ENCODE measurements at regions not wholly inside any gene's neighbourhood (a gene's known extent, or its start where the extent isn't known, plus 50 kb on each side); places are given as distances from the start of the nearest gene placed in this dataset.

DNA sequence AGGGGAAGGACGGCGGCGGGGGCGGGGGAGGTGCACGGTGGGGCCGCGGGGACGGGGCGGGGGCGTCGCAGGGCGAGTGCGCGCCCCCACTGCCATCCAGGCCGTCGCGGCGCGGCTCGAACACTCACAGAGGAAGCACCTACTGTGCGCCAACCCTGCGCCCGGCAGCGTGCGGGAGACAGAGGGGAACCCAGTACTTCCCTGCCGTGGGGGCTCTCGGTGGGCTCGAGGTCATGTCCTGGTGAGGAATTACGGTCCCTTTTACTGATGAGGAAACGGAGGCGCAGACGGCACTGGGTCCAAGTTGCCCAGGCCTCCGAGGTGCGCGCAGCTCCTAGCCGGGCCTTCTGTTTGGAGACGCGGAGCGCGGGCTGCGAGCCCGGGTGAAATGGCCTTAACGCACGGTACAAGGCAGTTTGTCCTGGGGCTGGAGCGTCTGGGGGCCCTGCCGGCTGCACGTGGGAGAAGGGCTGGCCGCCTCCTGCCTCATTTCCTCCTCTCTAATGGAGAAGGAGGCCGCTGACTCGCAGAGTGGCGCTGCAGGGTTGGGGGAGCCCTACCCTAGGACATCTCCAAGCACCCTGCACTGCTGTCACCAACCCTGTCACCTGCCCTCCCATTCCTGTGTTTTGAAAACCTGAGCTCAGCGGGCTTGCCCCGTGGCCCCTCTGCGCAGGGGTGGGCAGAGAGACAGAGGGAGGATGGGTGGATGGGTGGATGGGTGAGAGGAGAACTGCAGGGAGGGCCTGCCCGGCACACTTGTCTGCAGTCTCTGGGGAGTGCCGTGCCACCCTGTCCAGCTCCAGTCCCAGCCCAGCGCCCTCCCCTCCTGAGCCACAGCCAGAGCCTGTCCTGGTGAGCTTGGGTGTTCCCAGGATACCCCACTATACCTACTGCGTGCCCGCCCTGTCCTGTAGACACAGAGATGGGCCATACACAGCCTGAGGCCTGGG lies 106.0 kb downstream of the ADRA2C start:
- TF ChIP-seq, protein P1, sequence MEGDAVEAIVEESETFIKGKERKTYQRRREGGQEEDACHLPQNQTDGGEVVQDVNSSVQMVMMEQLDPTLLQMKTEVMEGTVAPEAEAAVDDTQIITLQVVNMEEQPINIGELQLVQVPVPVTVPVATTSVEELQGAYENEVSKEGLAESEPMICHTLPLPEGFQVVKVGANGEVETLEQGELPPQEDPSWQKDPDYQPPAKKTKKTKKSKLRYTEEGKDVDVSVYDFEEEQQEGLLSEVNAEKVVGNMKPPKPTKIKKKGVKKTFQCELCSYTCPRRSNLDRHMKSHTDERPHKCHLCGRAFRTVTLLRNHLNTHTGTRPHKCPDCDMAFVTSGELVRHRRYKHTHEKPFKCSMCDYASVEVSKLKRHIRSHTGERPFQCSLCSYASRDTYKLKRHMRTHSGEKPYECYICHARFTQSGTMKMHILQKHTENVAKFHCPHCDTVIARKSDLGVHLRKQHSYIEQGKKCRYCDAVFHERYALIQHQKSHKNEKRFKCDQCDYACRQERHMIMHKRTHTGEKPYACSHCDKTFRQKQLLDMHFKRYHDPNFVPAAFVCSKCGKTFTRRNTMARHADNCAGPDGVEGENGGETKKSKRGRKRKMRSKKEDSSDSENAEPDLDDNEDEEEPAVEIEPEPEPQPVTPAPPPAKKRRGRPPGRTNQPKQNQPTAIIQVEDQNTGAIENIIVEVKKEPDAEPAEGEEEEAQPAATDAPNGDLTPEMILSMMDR (conservative IDR thresholded peaks at IDR 0.05): no peak
- TF ChIP-seq ZFX (IDR thresholded peaks at IDR 0.05): no peak
